Upper lobe of left lung (tissue), 4 donors: ENCODE measurements at regions not wholly inside any gene's neighbourhood (a gene's known extent, or its start where the extent isn't known, plus 50 kb on each side); places are given as distances from the start of the nearest gene placed in this dataset.

ENCODE experiments used
- EP300 ChIP-seq, 4 donors: sonication (generic); formaldehyde crosslinking; IDR thresholded peaks; one replicate each; pipeline ENCODE4 v1.5.1; 2017; ENCODE audit warnings: antibody characterized with exemption in 4 of 4, control low read depth in 2 of 4
- POLR2A ChIP-seq, 4 donors: fragments of 450-650 bp; IDR thresholded peaks; one replicate each; pipeline ENCODE4 v1.5.1; 2016 to 2017; ENCODE audit warnings: antibody characterized with exemption in 4 of 4, mild to moderate bottlenecking in 2 of 4
- POLR2AphosphoS5 ChIP-seq, 2 donors: sonication (generic); formaldehyde crosslinking; IDR thresholded peaks; one replicate each; pipeline ENCODE4 v1.5.1; 2017; ENCODE audit warnings: antibody characterized with exemption in 2 of 2
- TF ChIP-seq, protein P1 (sequence below), 6 experiments: fragments of 450-650 bp in 4 of 6; fragments of 200-600 bp in 2 of 6; sonication (generic) in 2 of 6; IDR thresholded peaks; one replicate each; pipeline ENCODE4 v1.5.1; 2016 to 2019; ENCODE audit warnings: antibody characterized with exemption in 6 of 6

DNA sequence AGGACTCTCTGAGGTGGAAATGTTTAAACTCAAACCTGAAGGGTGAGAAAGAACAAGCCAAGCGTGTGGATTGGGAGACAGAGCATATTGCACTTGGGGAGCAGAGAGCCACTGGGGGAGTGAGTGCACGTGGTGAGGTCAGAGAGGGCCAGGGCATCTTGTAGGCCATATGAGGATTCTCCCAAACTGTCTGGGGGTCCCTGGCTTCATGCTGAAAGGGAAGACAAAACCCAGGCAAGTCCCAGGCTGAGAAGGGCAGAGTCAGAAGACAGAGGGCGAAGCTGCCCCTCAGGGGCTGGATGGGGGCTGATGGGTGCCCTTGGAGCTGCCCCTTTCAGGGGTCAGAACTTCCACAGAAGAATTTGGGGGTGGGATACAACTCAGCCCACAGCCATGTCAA lies 215.3 kb upstream of the S1PR3 start:
- TF ChIP-seq, protein P1, sequence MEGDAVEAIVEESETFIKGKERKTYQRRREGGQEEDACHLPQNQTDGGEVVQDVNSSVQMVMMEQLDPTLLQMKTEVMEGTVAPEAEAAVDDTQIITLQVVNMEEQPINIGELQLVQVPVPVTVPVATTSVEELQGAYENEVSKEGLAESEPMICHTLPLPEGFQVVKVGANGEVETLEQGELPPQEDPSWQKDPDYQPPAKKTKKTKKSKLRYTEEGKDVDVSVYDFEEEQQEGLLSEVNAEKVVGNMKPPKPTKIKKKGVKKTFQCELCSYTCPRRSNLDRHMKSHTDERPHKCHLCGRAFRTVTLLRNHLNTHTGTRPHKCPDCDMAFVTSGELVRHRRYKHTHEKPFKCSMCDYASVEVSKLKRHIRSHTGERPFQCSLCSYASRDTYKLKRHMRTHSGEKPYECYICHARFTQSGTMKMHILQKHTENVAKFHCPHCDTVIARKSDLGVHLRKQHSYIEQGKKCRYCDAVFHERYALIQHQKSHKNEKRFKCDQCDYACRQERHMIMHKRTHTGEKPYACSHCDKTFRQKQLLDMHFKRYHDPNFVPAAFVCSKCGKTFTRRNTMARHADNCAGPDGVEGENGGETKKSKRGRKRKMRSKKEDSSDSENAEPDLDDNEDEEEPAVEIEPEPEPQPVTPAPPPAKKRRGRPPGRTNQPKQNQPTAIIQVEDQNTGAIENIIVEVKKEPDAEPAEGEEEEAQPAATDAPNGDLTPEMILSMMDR (IDR thresholded peaks at IDR 0.05): no peak
- TF ChIP-seq EP300 (IDR thresholded peaks at IDR 0.05) (no peak), POLR2AphosphoS5 (IDR thresholded peaks at IDR 0.05) (no peak), POLR2A (IDR thresholded peaks at IDR 0.05) (no peak)
